HepG2 (cell line): ENCODE measurements at regions not wholly inside any gene's neighbourhood (a gene's known extent, or its start where the extent isn't known, plus 50 kb on each side); places are given as distances from the start of the nearest gene placed in this dataset.

Source experiments
- ATAC-seq: fragments of 200-7000 bp; cut with Tn5 transposase; 3 replicates; pipeline ENCODE4 v1.9.1; 2020; ENCODE audit warnings: mild to moderate bottlenecking, moderate library complexity
- BruUV-seq: library from RNA; stranded (reverse); fragments of 400-500 nt; replicated peaks from 2 replicates; lab custom pipeline; 2021; lab: Mats Ljungman, UMichigan
- CTCF ChIA-PET: fragments of 300-600 bp; formaldehyde crosslinking; extraction: SDS; loops from one replicate; lab custom pipeline; 2021; ENCODE audit warnings: low total read pairs, inconsistent platforms, low intra/inter-chr PET ratio; lab: Yijun Ruan, JAX
- POLR2A ChIA-PET: fragments of 350-600 bp; sonication (Branson Sonifier 250); formaldehyde crosslinking; loops from one replicate; lab custom pipeline; 2020; ENCODE audit warnings: antibody characterized with exemption, inconsistent platforms; lab: Yijun Ruan, JAX
- DNase-seq: peaks from one replicate; pipeline ENCODE4 v3.0.0-alpha.2; 2015; ENCODE audit warnings: low spot score
- FAIRE-seq: peaks from 3 replicates; lab custom pipeline; 2011; peaks lifted over from hg19 to GRCh38; lab: Jason Lieb, UNC
- H2AFZ ChIP-seq: one replicate; pipeline ENCODE4 v1.6.1; 2011; ENCODE audit warnings: low read length, inconsistent platforms
- H3K27ac ChIP-seq: fragments of 300-600 bp; 3 replicates; pipeline ENCODE4 v1.8.0; 2011; ENCODE audit warnings: mixed run types, mild to moderate bottlenecking, mixed read lengths, low read length, inconsistent platforms; ENCODE audit not compliant: insufficient read depth; ENCODE audit errors: extremely low read length
- H3K27me3 ChIP-seq, 2 experiments: fragments of 200-600 bp in 1 of 2; 2 replicates in 1 of 2; 3 replicates in 1 of 2; pipeline versions ENCODE4 v1.6.0 to v1.8.0; 2011; ENCODE audit warnings: low read length in 2 of 2, mild to moderate bottlenecking in 2 of 2, moderate library complexity in 2 of 2, inconsistent platforms in 1 of 2; ENCODE audit not compliant: insufficient read depth in 2 of 2, control insufficient read depth in 1 of 2
- H3K36me3 ChIP-seq, 2 experiments: fragments of 200-600 bp in 1 of 2; replicated peaks in 1 of 2; 2 replicates in 1 of 2; 3 replicates in 1 of 2; pipeline versions ENCODE4 v1.5.1 to v1.8.0; 2011; ENCODE audit warnings: low read length in 2 of 2, inconsistent platforms in 1 of 2; ENCODE audit not compliant: insufficient read depth in 2 of 2, control insufficient read depth in 1 of 2
- H3K4me1 ChIP-seq: 2 replicates; pipeline ENCODE4 v1.5.1; 2012; ENCODE audit warnings: low read length, inconsistent platforms; ENCODE audit not compliant: insufficient read depth
- H3K4me2 ChIP-seq: 2 replicates; pipeline ENCODE4 v1.6.0; 2011; ENCODE audit warnings: low read depth, low read length, inconsistent platforms
- H3K4me3 ChIP-seq, 3 experiments: fragments of 200-600 bp in 1 of 3; sonication (generic), shearing (Covaris generic) in 1 of 3; replicated peaks in 1 of 3; 2 replicates each; pipeline ENCODE4 v1.5.1; 2011 to 2016; ENCODE audit warnings: low read length in 3 of 3, inconsistent platforms in 2 of 3, low read depth in 2 of 3, mild to moderate bottlenecking in 2 of 3, control low read depth in 1 of 3, mixed read lengths in 1 of 3; ENCODE audit not compliant: insufficient read depth in 1 of 3
- H3K79me2 ChIP-seq: one replicate; pipeline ENCODE4 v1.6.1; 2011; ENCODE audit warnings: low read length, inconsistent platforms; ENCODE audit not compliant: insufficient read depth
- H3K9ac ChIP-seq: 2 replicates; pipeline ENCODE4 v1.6.0; 2011; ENCODE audit warnings: mild to moderate bottlenecking, low read depth, low read length, inconsistent platforms; ENCODE audit not compliant: insufficient read depth
- H3K9me3 ChIP-seq: 2 replicates; pipeline ENCODE4 v1.5.1; 2012; ENCODE audit warnings: mild to moderate bottlenecking, low read length
- H4K20me1 ChIP-seq: 2 replicates; pipeline ENCODE4 v1.6.0; 2011; ENCODE audit warnings: inconsistent platforms, mild to moderate bottlenecking, low read length, moderate library complexity; ENCODE audit not compliant: insufficient read depth
- FOXO4 ChIP-seq: sonication (generic); formaldehyde crosslinking; conservative IDR thresholded peaks from 2 replicates; pipeline ENCODE4 v1.8.1; 2023; ENCODE audit warnings: missing genetic modification reagents
- GATAD1 ChIP-seq: IDR thresholded peaks from 2 replicates; pipeline ENCODE4 v1.6.1; 2016; ENCODE audit warnings: missing genetic modification reagents, missing compliant biosample characterization
- JDP2 ChIP-seq: sonication (generic); formaldehyde crosslinking; IDR thresholded peaks from 2 replicates; pipeline ENCODE4 v1.8.1; 2022; ENCODE audit warnings: missing genetic modification reagents, borderline replicate concordance
- KLF13 ChIP-seq: sonication (generic); formaldehyde crosslinking; IDR thresholded peaks from 2 replicates; pipeline ENCODE4 v1.4.0; 2020; ENCODE audit warnings: mild to moderate bottlenecking, missing genetic modification reagents
- PHF20 ChIP-seq: sonication (generic); formaldehyde crosslinking; IDR thresholded peaks from 2 replicates; pipeline ENCODE4 v1.5.0; 2020; ENCODE audit warnings: mild to moderate bottlenecking, missing genetic modification reagents
- REL ChIP-seq: sonication (generic); formaldehyde crosslinking; conservative IDR thresholded peaks from 2 replicates; pipeline ENCODE4 v1.8.0; 2022; ENCODE audit warnings: mild to moderate bottlenecking, missing genetic modification reagents, moderate library complexity
- SKI ChIP-seq: fragments of 450-650 bp; IDR thresholded peaks from one replicate; pipeline ENCODE4 v1.6.1; 2018; ENCODE audit warnings: mild to moderate bottlenecking; ENCODE audit not compliant: partially characterized antibody
- SSRP1 ChIP-seq: IDR thresholded peaks from 2 replicates; pipeline ENCODE4 v1.6.1; 2016; ENCODE audit warnings: control low read depth
- ZKSCAN5 ChIP-seq: sonication (generic); formaldehyde crosslinking; IDR thresholded peaks from 2 replicates; pipeline ENCODE4 v1.5.1; 2020; ENCODE audit warnings: mild to moderate bottlenecking, missing genetic modification reagents
- ZNF224 ChIP-seq: sonication (generic); formaldehyde crosslinking; IDR thresholded peaks from 2 replicates; pipeline ENCODE4 v1.5.0; 2020; ENCODE audit warnings: mild to moderate bottlenecking, missing genetic modification reagents
- ZNF335 ChIP-seq: sonication (generic); formaldehyde crosslinking; IDR thresholded peaks from 2 replicates; pipeline ENCODE4 v1.4.0; 2020; ENCODE audit warnings: missing genetic modification reagents
- ZNF781 ChIP-seq: sonication (generic); formaldehyde crosslinking; IDR thresholded peaks from 2 replicates; pipeline ENCODE4 v1.5.1; 2020; ENCODE audit warnings: borderline replicate concordance, mild to moderate bottlenecking, missing genetic modification reagents; ENCODE audit errors: not compliant biosample characterization
- ZNF790 ChIP-seq: sonication (generic); formaldehyde crosslinking; IDR thresholded peaks from 2 replicates; pipeline ENCODE4 v1.8.0; 2022; ENCODE audit warnings: missing genetic modification reagents, mild to moderate bottlenecking, borderline replicate concordance
- ZNF841 ChIP-seq: sonication (generic); formaldehyde crosslinking; IDR thresholded peaks from 2 replicates; pipeline ENCODE4 v1.8.1; 2023; ENCODE audit warnings: missing genetic modification reagents, borderline replicate concordance
- ZSCAN31 ChIP-seq: sonication (generic); formaldehyde crosslinking; IDR thresholded peaks from 2 replicates; pipeline ENCODE4 v1.5.0; 2020; ENCODE audit warnings: low read depth, mild to moderate bottlenecking, missing genetic modification reagents
- WGBS: methylation state at CpG from one replicate; pipeline ENCODE4 v1.1.6; 2017; ENCODE audit warnings: low lambda C conversion rate; 5-methylcytosine and 5-hydroxymethylcytosine counted together
- in situ Hi-C: cut with HindIII; loops from 2 replicates; pipeline ENCODE4 v1.10.0; 2017; ENCODE audit warnings: low pct_unique_long_range_greater_than_20kb; ENCODE audit not compliant: extremely low pct_ligation_motif_present
- intact Hi-C: fragments of 100-400 bp; cut with micrococcal nuclease; formaldehyde crosslinking; loops from one replicate; pipeline ENCODE4 v1.10.0; 2022; ENCODE audit not compliant: unreplicated experiment
- TF ChIP-seq, protein P1 (sequence below): sonication (generic); formaldehyde crosslinking; IDR thresholded peaks from 2 replicates; pipeline ENCODE4 v1.8.1; 2023; ENCODE audit warnings: missing genetic modification reagents, inconsistent platforms, borderline replicate concordance
- TF ChIP-seq, protein P2 (sequence below): sonication (generic); formaldehyde crosslinking; IDR thresholded peaks from 2 replicates; pipeline ENCODE4 v1.8.1; 2023; ENCODE audit warnings: mild to moderate bottlenecking, missing genetic modification reagents

GRCh38 chr18:10352671-10353070, 101.8 kb upstream of the APCDD1 start:
- intact Hi-C loops: no loop called here
- no peaks in the 10 kb centered on the region for H3K79me2 ChIP-seq
- CTCF ChIA-PET: no interaction called here
- no peak for ATAC-seq
- H4K20me1 ChIP-seq: no peaks in the 10 kb centered on the region
- peaks cover 0 to 23% of the 10 kb centered on the region in 2 experiments; a peak in 2 of 5 replicates for H3K27me3 ChIP-seq
- H3K4me3 ChIP-seq: no peak overlapping the region
- in situ Hi-C loops: no loop called here
- no peak overlapping the region for H3K4me2 ChIP-seq
- FAIRE-seq: no peak
- no TSS peak for BruUV-seq
- POLR2A ChIA-PET: no interaction called here
- peaks cover 14% of the 10 kb centered on the region for H3K9me3 ChIP-seq
- H3K4me1 ChIP-seq: no peaks in the 10 kb centered on the region
- TF ChIP-seq ZNF335 (CRISPR knock-in tag): no peak
- TF ChIP-seq GATAD1 (CRISPR knock-in tag): no peak
- no peak for TF ChIP-seq FOXO4 (CRISPR knock-in tag)
- TF ChIP-seq ZNF841 (CRISPR knock-in tag): no peak
- TF ChIP-seq JDP2 (CRISPR knock-in tag): no peak
- TF ChIP-seq ZNF790 (CRISPR knock-in tag): no peak
- no peak for TF ChIP-seq ZKSCAN5 (CRISPR knock-in tag)
- no peak for TF ChIP-seq REL (CRISPR knock-in tag)
- H3K36me3 ChIP-seq: no peaks in the 10 kb centered on the region
- DNase-seq: no peak
- 0% methylated on average over 2 of the region's 2 CpGs for whole genome bisulfite sequencing
- no peak overlapping the region for H3K27ac ChIP-seq
- no peak overlapping the region for H2AFZ ChIP-seq
- no peak overlapping the region for H3K9ac ChIP-seq

DNA sequence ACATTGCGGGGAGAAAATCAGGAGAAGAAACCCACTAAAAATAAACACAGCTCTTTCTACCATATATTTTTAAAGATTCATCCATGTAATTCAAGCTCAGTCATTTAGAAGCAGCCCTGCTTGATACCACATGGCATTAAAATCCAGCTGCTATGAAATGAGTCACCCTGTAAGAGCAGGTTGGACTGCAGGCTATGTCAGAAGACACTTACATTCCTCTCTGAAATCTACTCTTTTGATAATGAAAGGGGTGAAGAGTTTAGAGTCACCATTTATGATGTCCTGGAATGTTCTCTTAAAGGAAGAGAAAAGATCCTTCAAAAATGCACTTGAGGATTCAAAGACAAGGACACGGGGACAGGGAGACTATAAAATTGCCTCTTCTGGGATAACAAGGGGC, 100.6 kb upstream of the APCDD1 start:
- POLR2A ChIA-PET: no interaction called here
- ATAC-seq: no peak
- Histone ChIP-seq H3K4me1 (no peaks in the 10 kb centered on the region), H3K79me2 (no peaks in the 10 kb centered on the region), H3K27ac (no peak overlapping the region), H4K20me1 (no peaks in the 10 kb centered on the region), H3K9me3 (peaks cover 17% of the 10 kb centered on the region), H3K9ac (no peak overlapping the region), H3K4me2 (no peak overlapping the region), H3K36me3 (no peaks in the 10 kb centered on the region), H3K4me3 (no peak overlapping the region), H2AFZ (no peak overlapping the region), H3K27me3 (peaks cover 0 to 20% of the 10 kb centered on the region in 2 experiments; a peak in 2 of 5 replicates)
- BruUV-seq: no TSS peak
- intact Hi-C loops (no loop called here), in situ Hi-C loops (no loop called here)
- CTCF ChIA-PET: no interaction called here
- FAIRE-seq: no peak
- 43% methylated on average over 2 of the region's 2 CpGs for WGBS
- no peak for DNase-seq
- TF ChIP-seq KLF13: no peak
- TF ChIP-seq ZSCAN31: no peak
- no peak for TF ChIP-seq ZNF781
- no peak for TF ChIP-seq SSRP1 (CRISPR knock-in tag)
- TF ChIP-seq, protein P1, sequence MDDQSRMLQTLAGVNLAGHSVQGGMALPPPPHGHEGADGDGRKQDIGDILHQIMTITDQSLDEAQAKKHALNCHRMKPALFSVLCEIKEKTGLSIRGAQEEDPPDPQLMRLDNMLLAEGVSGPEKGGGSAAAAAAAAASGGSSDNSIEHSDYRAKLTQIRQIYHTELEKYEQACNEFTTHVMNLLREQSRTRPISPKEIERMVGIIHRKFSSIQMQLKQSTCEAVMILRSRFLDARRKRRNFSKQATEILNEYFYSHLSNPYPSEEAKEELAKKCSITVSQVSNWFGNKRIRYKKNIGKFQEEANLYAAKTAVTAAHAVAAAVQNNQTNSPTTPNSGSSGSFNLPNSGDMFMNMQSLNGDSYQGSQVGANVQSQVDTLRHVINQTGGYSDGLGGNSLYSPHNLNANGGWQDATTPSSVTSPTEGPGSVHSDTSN (CRISPR knock-in tag): no peak
- TF ChIP-seq, protein P2, sequence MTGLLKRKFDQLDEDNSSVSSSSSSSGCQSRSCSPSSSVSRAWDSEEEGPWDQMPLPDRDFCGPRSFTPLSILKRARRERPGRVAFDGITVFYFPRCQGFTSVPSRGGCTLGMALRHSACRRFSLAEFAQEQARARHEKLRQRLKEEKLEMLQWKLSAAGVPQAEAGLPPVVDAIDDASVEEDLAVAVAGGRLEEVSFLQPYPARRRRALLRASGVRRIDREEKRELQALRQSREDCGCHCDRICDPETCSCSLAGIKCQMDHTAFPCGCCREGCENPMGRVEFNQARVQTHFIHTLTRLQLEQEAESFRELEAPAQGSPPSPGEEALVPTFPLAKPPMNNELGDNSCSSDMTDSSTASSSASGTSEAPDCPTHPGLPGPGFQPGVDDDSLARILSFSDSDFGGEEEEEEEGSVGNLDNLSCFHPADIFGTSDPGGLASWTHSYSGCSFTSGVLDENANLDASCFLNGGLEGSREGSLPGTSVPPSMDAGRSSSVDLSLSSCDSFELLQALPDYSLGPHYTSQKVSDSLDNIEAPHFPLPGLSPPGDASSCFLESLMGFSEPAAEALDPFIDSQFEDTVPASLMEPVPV (CRISPR knock-in tag): no peak
- no peak for TF ChIP-seq ZNF224 (CRISPR knock-in tag)
- no peak for TF ChIP-seq SKI
- TF ChIP-seq PHF20 (CRISPR knock-in tag): no peak
